ENCODE measurements at regions not wholly inside any gene's neighbourhood (a gene's known extent, or its start where the extent isn't known, plus 50 kb on each side); places are given as distances from the start of the nearest gene placed in this dataset.

DNA sequence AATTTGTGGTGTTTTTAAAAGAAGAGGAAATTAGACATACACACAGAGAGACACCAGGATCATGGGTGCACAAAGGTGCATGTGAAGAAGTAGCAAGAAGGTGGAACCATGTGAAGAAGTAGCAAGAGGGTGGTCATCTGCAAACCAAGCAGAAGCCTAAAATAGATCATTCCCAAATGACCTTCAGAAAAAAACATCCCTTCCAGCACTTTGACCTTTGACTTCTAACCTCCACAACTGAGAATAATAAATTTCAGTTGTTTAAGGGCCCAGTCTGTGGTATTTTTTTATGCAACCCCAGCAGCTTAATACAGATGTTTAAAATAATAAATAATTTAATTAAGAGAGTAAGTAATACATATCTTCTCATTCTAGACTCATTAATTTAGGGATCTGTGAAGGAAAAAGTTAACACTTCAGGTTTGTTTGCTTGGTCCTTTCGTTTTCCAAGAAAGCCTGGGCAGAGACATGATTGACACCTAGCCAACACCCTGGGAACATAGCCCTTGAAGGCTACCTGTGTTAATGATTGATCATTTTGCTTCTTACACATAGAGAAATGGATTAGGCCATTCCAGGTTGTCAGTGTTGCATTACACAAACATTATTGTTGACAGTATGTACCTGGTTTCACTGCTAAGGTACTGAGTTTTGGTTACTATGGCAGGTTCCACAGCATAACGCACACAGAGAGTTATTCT, 1331.2 kb upstream of the GBE1 start:
- DNase-seq, result no peak

DNA sequence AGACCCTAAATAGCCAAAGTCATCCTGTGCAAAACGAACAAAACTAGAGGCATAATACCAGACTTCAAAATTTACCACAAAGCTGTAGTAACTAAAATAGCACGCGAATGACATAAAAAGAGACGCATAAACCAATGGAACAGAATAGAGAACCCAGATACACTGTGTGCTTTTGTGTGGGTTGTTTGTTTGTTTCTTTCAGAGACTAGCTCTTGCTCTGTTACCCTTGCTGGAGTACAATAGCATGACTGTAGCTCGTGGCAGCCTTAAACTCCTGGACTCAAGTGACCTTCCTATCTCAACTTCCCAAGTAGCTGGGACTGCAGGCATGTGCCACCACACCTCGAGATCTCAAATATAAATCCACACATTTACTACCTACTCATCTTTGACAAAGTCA, 1314.6 kb upstream of the GBE1 start:
- TF ChIP-seq, protein P1, sequence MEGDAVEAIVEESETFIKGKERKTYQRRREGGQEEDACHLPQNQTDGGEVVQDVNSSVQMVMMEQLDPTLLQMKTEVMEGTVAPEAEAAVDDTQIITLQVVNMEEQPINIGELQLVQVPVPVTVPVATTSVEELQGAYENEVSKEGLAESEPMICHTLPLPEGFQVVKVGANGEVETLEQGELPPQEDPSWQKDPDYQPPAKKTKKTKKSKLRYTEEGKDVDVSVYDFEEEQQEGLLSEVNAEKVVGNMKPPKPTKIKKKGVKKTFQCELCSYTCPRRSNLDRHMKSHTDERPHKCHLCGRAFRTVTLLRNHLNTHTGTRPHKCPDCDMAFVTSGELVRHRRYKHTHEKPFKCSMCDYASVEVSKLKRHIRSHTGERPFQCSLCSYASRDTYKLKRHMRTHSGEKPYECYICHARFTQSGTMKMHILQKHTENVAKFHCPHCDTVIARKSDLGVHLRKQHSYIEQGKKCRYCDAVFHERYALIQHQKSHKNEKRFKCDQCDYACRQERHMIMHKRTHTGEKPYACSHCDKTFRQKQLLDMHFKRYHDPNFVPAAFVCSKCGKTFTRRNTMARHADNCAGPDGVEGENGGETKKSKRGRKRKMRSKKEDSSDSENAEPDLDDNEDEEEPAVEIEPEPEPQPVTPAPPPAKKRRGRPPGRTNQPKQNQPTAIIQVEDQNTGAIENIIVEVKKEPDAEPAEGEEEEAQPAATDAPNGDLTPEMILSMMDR (IDR thresholded peaks at IDR 0.05; ENCODE audit: borderline replicate concordance, extremely low read depth, insufficient read depth), result no peak

More for the DNA sequence above, 1331.2 kb upstream of the GBE1 start:
- H3K4me1 ChIP-seq (ENCODE audit: control insufficient read depth in 2 of 3, insufficient read depth in 2 of 3, low read depth in 1 of 3, low read length in 3 of 3), result no peaks in the 10 kb centered on the region
- no peak overlapping the region for H3K9ac ChIP-seq (ENCODE audit: low read length in 3 of 3)
- H3K4me3 ChIP-seq (ENCODE audit: low read length in 3 of 3), result no peak overlapping the region
- H3K36me3 ChIP-seq (ENCODE audit: control insufficient read depth in 2 of 3, insufficient read depth in 3 of 3, low read length in 3 of 3), result no peaks in the 10 kb centered on the region
- H3K27ac ChIP-seq (ENCODE audit: low read depth in 2 of 2, low read length in 2 of 2), result no peak overlapping the region
- FAIRE-seq, result no peak
- no peaks in the 10 kb centered on the region for H3K27me3 ChIP-seq (ENCODE audit: control insufficient read depth, insufficient read depth, low read length)
- intact Hi-C loops (cut with DNase I), result no loop called here
- TF ChIP-seq, protein P1 (IDR thresholded peaks at IDR 0.05; ENCODE audit: borderline replicate concordance, extremely low read depth, insufficient read depth), result no peak
- H3K9me3 ChIP-seq (ENCODE audit: control insufficient read depth in 2 of 3, insufficient read depth in 1 of 3, low read length in 3 of 3), result no peaks in the 10 kb centered on the region

DNA sequence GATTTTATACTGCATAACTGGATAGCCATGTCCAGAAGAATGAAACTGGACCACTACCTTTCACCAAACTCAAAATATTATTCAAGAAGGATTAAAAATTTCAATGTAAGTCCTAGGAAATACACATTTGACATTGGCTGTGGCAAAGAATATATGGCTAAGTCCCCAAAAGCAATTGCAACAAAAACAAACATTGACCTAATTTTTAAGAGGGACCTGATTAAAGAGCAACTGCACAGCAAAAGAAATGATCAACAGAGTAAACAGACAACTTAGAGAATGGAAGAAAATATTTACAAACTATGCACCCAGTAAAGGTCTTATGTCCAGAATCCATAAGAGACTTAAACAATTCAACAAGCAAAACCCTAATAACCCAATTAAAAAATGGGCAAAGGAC, 1313.0 kb upstream of the GBE1 start:
- no peak for FAIRE-seq
- Histone ChIP-seq H3K4me1 (ENCODE audit: control insufficient read depth in 2 of 3, insufficient read depth in 2 of 3, low read depth in 1 of 3, low read length in 3 of 3) (no peaks in the 10 kb centered on the region), H3K4me3 (ENCODE audit: low read length in 3 of 3) (no peak overlapping the region), H3K27ac (ENCODE audit: low read depth in 2 of 2, low read length in 2 of 2) (no peak overlapping the region), H3K27me3 (ENCODE audit: control insufficient read depth, insufficient read depth, low read length) (no peaks in the 10 kb centered on the region), H3K9ac (ENCODE audit: low read length in 3 of 3) (no peak overlapping the region), H3K9me3 (ENCODE audit: control insufficient read depth in 2 of 3, insufficient read depth in 1 of 3, low read length in 3 of 3) (no peaks in the 10 kb centered on the region), H3K36me3 (ENCODE audit: control insufficient read depth in 2 of 3, insufficient read depth in 3 of 3, low read length in 3 of 3) (no peaks in the 10 kb centered on the region)
- TF ChIP-seq, protein P1 (IDR thresholded peaks at IDR 0.05; ENCODE audit: borderline replicate concordance, extremely low read depth, insufficient read depth), result no peak
- no peak for DNase-seq
- intact Hi-C loops (cut with DNase I), result no loop called here

More for the DNA sequence above, 1314.6 kb upstream of the GBE1 start:
- FAIRE-seq (no peak), DNase-seq (no peak)
- no peak overlapping the region for H3K9ac ChIP-seq (ENCODE audit: low read length in 3 of 3)
- no peaks in the 10 kb centered on the region for H3K27me3 ChIP-seq (ENCODE audit: control insufficient read depth, insufficient read depth, low read length)
- no peak overlapping the region for H3K27ac ChIP-seq (ENCODE audit: low read depth in 2 of 2, low read length in 2 of 2)
- no peaks in the 10 kb centered on the region for H3K4me1 ChIP-seq (ENCODE audit: control insufficient read depth in 2 of 3, insufficient read depth in 2 of 3, low read depth in 1 of 3, low read length in 3 of 3)
- H3K36me3 ChIP-seq (ENCODE audit: control insufficient read depth in 2 of 3, insufficient read depth in 3 of 3, low read length in 3 of 3), result no peaks in the 10 kb centered on the region
- no peak overlapping the region for H3K4me3 ChIP-seq (ENCODE audit: low read length in 3 of 3)
- intact Hi-C loops (cut with DNase I), result no loop called here
- no peaks in the 10 kb centered on the region for H3K9me3 ChIP-seq (ENCODE audit: control insufficient read depth in 2 of 3, insufficient read depth in 1 of 3, low read length in 3 of 3)
